Loucy (cell line): ENCODE measurements at regions not wholly inside any gene's neighbourhood (a gene's known extent, or its start where the extent isn't known, plus 50 kb on each side); places are given as distances from the start of the nearest gene placed in this dataset.

Source experiments
- H2AFZ ChIP-seq: fragments of 200-600 bp; sonication (generic); 2 replicates; pipeline ENCODE4 v1.6.0; 2016; ENCODE audit warnings: antibody characterized with exemption, mild to moderate bottlenecking, low read length, moderate library complexity
- H3F3A ChIP-seq: fragments of 200-600 bp; 2 replicates; pipeline ENCODE4 v1.6.0; 2016; ENCODE audit warnings: antibody characterized with exemption, low read depth, mild to moderate bottlenecking
- H3K27me3 ChIP-seq: fragments of 200-600 bp; sonication (generic); 2 replicates; pipeline ENCODE4 v1.6.1; 2014; ENCODE audit warnings: low read length, mild to moderate bottlenecking; ENCODE audit not compliant: insufficient read depth, poor library complexity, severe bottlenecking
- H3K36me3 ChIP-seq: fragments of 200-600 bp; sonication (generic); 2 replicates; pipeline ENCODE4 v1.6.1; 2016; ENCODE audit warnings: low read length; ENCODE audit not compliant: insufficient read depth
- H3K4me1 ChIP-seq: fragments of 200-600 bp; sonication (generic); 2 replicates; pipeline ENCODE4 v1.5.1; 2014; ENCODE audit warnings: low read length, mild to moderate bottlenecking; ENCODE audit not compliant: insufficient read depth, poor library complexity, severe bottlenecking
- H3K4me2 ChIP-seq: fragments of 200-600 bp; sonication (generic); 2 replicates; pipeline ENCODE4 v1.6.0; 2014; ENCODE audit warnings: antibody characterized with exemption, low read length, low read depth, mild to moderate bottlenecking; ENCODE audit not compliant: poor library complexity, severe bottlenecking
- H3K4me3 ChIP-seq: fragments of 200-600 bp; sonication (generic); 2 replicates; pipeline ENCODE4 v1.5.1; 2014; ENCODE audit warnings: low read length, mild to moderate bottlenecking, mixed read lengths; ENCODE audit not compliant: poor library complexity, severe bottlenecking
- H3K79me2 ChIP-seq: fragments of 200-600 bp; sonication (generic); 2 replicates; pipeline ENCODE4 v1.6.1; 2014; ENCODE audit warnings: low read length; ENCODE audit not compliant: insufficient read depth
- H3K9ac ChIP-seq: fragments of 200-600 bp; sonication (generic); 2 replicates; pipeline ENCODE4 v1.6.0; 2014; ENCODE audit warnings: mild to moderate bottlenecking, low read depth, low read length, moderate library complexity; ENCODE audit not compliant: poor library complexity, severe bottlenecking
- H3K9me2 ChIP-seq: fragments of 200-600 bp; sonication (generic); replicated peaks from 2 replicates; pipeline ENCODE4 v1.6.1; 2016; ENCODE audit warnings: low read depth, low read length, mixed read lengths
- H3K9me3 ChIP-seq: fragments of 200-600 bp; sonication (generic); 2 replicates; pipeline ENCODE4 v1.6.1; 2014; ENCODE audit warnings: mild to moderate bottlenecking, antibody characterized with exemption, low read length, low read depth; ENCODE audit not compliant: insufficient read depth
- H4K20me1 ChIP-seq: fragments of 200-600 bp; sonication (generic); 2 replicates; pipeline ENCODE4 v1.6.0; 2014; ENCODE audit warnings: antibody characterized with exemption, low read length, mild to moderate bottlenecking; ENCODE audit not compliant: insufficient read depth, poor library complexity, severe bottlenecking
- CTCF ChIP-seq: fragments of 200-600 bp; sonication (generic); conservative IDR thresholded peaks from 2 replicates; pipeline ENCODE4 v1.5.1; 2014; ENCODE audit warnings: mild to moderate bottlenecking, antibody characterized with exemption, low read length
- EZH2phosphoT487 ChIP-seq: fragments of 200-600 bp; IDR thresholded peaks from 2 replicates; pipeline ENCODE4 v1.6.1; 2018; ENCODE audit warnings: antibody characterized with exemption, mild to moderate bottlenecking, moderate library complexity, borderline replicate concordance

- Histone ChIP-seq H3F3A (no peaks in the 10 kb centered on the region), H3K4me1 (no peaks in the 10 kb centered on the region)
Observed at GRCh38 chr15:31156226-31156625, 54.7 kb upstream of the TRPM1 start.

GRCh38 chr15:31156808-31157207 is 55.3 kb upstream of the TRPM1 start:
- H3K9me3 ChIP-seq, result no peaks in the 10 kb centered on the region
- no peaks in the 10 kb centered on the region for H3K4me1 ChIP-seq
- H3K27me3 ChIP-seq, result no peaks in the 10 kb centered on the region
- H4K20me1 ChIP-seq, result no peaks in the 10 kb centered on the region
- TF ChIP-seq EZH2phosphoT487 (no peak), CTCF (no peak)
- H3K9me2 ChIP-seq, result no peaks in the 10 kb centered on the region
- no peak overlapping the region for H3K4me3 ChIP-seq
- H3K9ac ChIP-seq, result no peak overlapping the region
- no peak overlapping the region for H2AFZ ChIP-seq
- no peak overlapping the region for H3K4me2 ChIP-seq
- H3F3A ChIP-seq, result no peaks in the 10 kb centered on the region
- H3K36me3 ChIP-seq, result no peaks in the 10 kb centered on the region
- no peaks in the 10 kb centered on the region for H3K79me2 ChIP-seq

More at GRCh38 chr15:31156226-31156625, 54.7 kb upstream of the TRPM1 start:
- Histone ChIP-seq H3K9me3 (no peaks in the 10 kb centered on the region), H4K20me1 (no peaks in the 10 kb centered on the region), H3K36me3 (no peaks in the 10 kb centered on the region), H3K9ac (no peak overlapping the region), H3K9me2 (no peaks in the 10 kb centered on the region), H3K4me2 (no peak overlapping the region), H3K79me2 (no peaks in the 10 kb centered on the region), H3K4me3 (no peak overlapping the region), H2AFZ (no peak overlapping the region), H3K27me3 (no peaks in the 10 kb centered on the region)
- TF ChIP-seq EZH2phosphoT487, result no peak
- TF ChIP-seq CTCF, result no peak

- Histone ChIP-seq H2AFZ (no peak overlapping the region), H3K27me3 (no peaks in the 10 kb centered on the region), H3K4me2 (no peak overlapping the region), H3K9me2 (no peaks in the 10 kb centered on the region), H3K4me1 (no peaks in the 10 kb centered on the region), H4K20me1 (no peaks in the 10 kb centered on the region), H3F3A (no peaks in the 10 kb centered on the region), H3K9me3 (no peaks in the 10 kb centered on the region), H3K4me3 (no peak overlapping the region), H3K36me3 (no peaks in the 10 kb centered on the region), H3K9ac (no peak overlapping the region), H3K79me2 (no peaks in the 10 kb centered on the region)
- TF ChIP-seq CTCF (no peak), EZH2phosphoT487 (no peak)
Observed at GRCh38 chr15:31157644-31158069, 56.1 kb upstream of the TRPM1 start.
